ENCODE measurements at regions not wholly inside any gene's neighbourhood (a gene's known extent, or its start where the extent isn't known, plus 50 kb on each side); places are given as distances from the start of the nearest gene placed in this dataset.
A peak's percentile ranks its signal among the peaks of the same experiment; 100 is the strongest.

- no peaks in the 10 kb centered on the region for H3K27me3 Mint-ChIP-seq (ENCODE audit: unreplicated experiment)
- no peaks in the 10 kb centered on the region for H3K4me1 Mint-ChIP-seq (ENCODE audit: low read depth, unreplicated experiment)
- DNase-seq, result no peak
- CTCF ChIA-PET, result no interaction called here
- H3K4me3 Mint-ChIP-seq (ENCODE audit: low read depth, unreplicated experiment), result no peak overlapping the region
- H3K27ac Mint-ChIP-seq (ENCODE audit: unreplicated experiment), result no peak overlapping the region
- intact Hi-C loops (cut with micrococcal nuclease; ENCODE audit: unreplicated experiment), result no loop called here
- no peak for TF ChIP-seq CTCF (IDR thresholded peaks at IDR 0.05; ENCODE audit: unreplicated experiment)
- H3K9me3 Mint-ChIP-seq (ENCODE audit: low read depth, unreplicated experiment), result no peaks in the 10 kb centered on the region
- H3K36me3 Mint-ChIP-seq (ENCODE audit: insufficient read depth, unreplicated experiment), result no peaks in the 10 kb centered on the region
- BruUV-seq (replicated peaks), result no TSS peak
These were observed 98.8 kb downstream of the GCNT1 start for GRCh38 chr9:76557674-76558225.

GRCh38 chr9:76558465-76558864 is 99.5 kb downstream of the GCNT1 start:
- intact Hi-C loops (cut with micrococcal nuclease; ENCODE audit: unreplicated experiment), result no loop called here
- CTCF ChIA-PET, result no interaction called here
- H3K9me3 Mint-ChIP-seq (ENCODE audit: low read depth, unreplicated experiment), result no peaks in the 10 kb centered on the region

GRCh38 chr9:76559286-76559685 is 100.3 kb downstream of the GCNT1 start:
- BruUV-seq (replicated peaks), result no TSS peak
- no peak for TF ChIP-seq CTCF (IDR thresholded peaks at IDR 0.05; ENCODE audit: unreplicated experiment)
- Mint-ChIP-seq H3K4me3 (ENCODE audit: low read depth, unreplicated experiment) (no peak overlapping the region), H3K4me1 (ENCODE audit: low read depth, unreplicated experiment) (no peaks in the 10 kb centered on the region), H3K27ac (ENCODE audit: unreplicated experiment) (no peak overlapping the region), H3K36me3 (ENCODE audit: insufficient read depth, unreplicated experiment) (no peaks in the 10 kb centered on the region), H3K9me3 (ENCODE audit: low read depth, unreplicated experiment) (no peaks in the 10 kb centered on the region), H3K27me3 (ENCODE audit: unreplicated experiment) (no peaks in the 10 kb centered on the region)
- intact Hi-C loops (cut with micrococcal nuclease; ENCODE audit: unreplicated experiment), result no loop called here
- CTCF ChIA-PET, result interaction anchor here (0.8 kb wide), 1 partner anchor 185 kb away, joined by 3 read pairs; no protein-coding TSS in a partner anchor
- DNase-seq, result no peak

More at GRCh38 chr9:76558465-76558864, 99.5 kb downstream of the GCNT1 start:
- Mint-ChIP-seq H3K4me1 (ENCODE audit: low read depth, unreplicated experiment) (no peaks in the 10 kb centered on the region), H3K27ac (ENCODE audit: unreplicated experiment) (no peak overlapping the region), H3K4me3 (ENCODE audit: low read depth, unreplicated experiment) (no peak overlapping the region), H3K27me3 (ENCODE audit: unreplicated experiment) (no peaks in the 10 kb centered on the region), H3K36me3 (ENCODE audit: insufficient read depth, unreplicated experiment) (no peaks in the 10 kb centered on the region)
- BruUV-seq (replicated peaks), result no TSS peak
- TF ChIP-seq CTCF (IDR thresholded peaks at IDR 0.05; ENCODE audit: unreplicated experiment), result no peak
- no peak for DNase-seq

- Mint-ChIP-seq H3K27me3 (ENCODE audit: unreplicated experiment) (no peaks in the 10 kb centered on the region), H3K4me1 (ENCODE audit: low read depth, unreplicated experiment) (no peaks in the 10 kb centered on the region), H3K27ac (ENCODE audit: unreplicated experiment) (no peak overlapping the region), H3K4me3 (ENCODE audit: low read depth, unreplicated experiment) (no peak overlapping the region), H3K9me3 (ENCODE audit: low read depth, unreplicated experiment) (no peaks in the 10 kb centered on the region), H3K36me3 (ENCODE audit: insufficient read depth, unreplicated experiment) (no peaks in the 10 kb centered on the region)
- intact Hi-C loops (cut with micrococcal nuclease; ENCODE audit: unreplicated experiment), result no loop called here
- no peak for TF ChIP-seq CTCF (IDR thresholded peaks at IDR 0.05; ENCODE audit: unreplicated experiment)
- CTCF ChIA-PET, result interaction anchor here (0.5 kb wide), 1 partner anchor 13 kb away, joined by 3 read pairs; no protein-coding TSS in a partner anchor
- peak; percentile 38 for DNase-seq
- no TSS peak for BruUV-seq (replicated peaks)
These were observed 101.5 kb downstream of the GCNT1 start for GRCh38 chr9:76560481-76560922.

All from Calu3 (cell line).